HepG2 (cell line): ENCODE measurements at regions not wholly inside any gene's neighbourhood (a gene's known extent, or its start where the extent isn't known, plus 50 kb on each side); places are given as distances from the start of the nearest gene placed in this dataset.

Experiments used
- ATAC-seq: fragments of 200-7000 bp; cut with Tn5 transposase; 3 replicates; pipeline ENCODE4 v1.9.1; 2020; ENCODE audit warnings: mild to moderate bottlenecking, moderate library complexity
- BruUV-seq: library from RNA; stranded (reverse); fragments of 400-500 nt; replicated peaks from 2 replicates; lab custom pipeline; 2021; lab: Mats Ljungman, UMichigan
- CTCF ChIA-PET: fragments of 300-600 bp; formaldehyde crosslinking; extraction: SDS; loops from one replicate; lab custom pipeline; 2021; ENCODE audit warnings: low total read pairs, inconsistent platforms, low intra/inter-chr PET ratio; lab: Yijun Ruan, JAX
- POLR2A ChIA-PET: fragments of 350-600 bp; sonication (Branson Sonifier 250); formaldehyde crosslinking; loops from one replicate; lab custom pipeline; 2020; ENCODE audit warnings: antibody characterized with exemption, inconsistent platforms; lab: Yijun Ruan, JAX
- DNase-seq: peaks from one replicate; pipeline ENCODE4 v3.0.0-alpha.2; 2015; ENCODE audit warnings: low spot score
- FAIRE-seq: peaks from 3 replicates; lab custom pipeline; 2011; peaks lifted over from hg19 to GRCh38; lab: Jason Lieb, UNC
- H2AFZ ChIP-seq: one replicate; pipeline ENCODE4 v1.6.1; 2011; ENCODE audit warnings: low read length, inconsistent platforms
- H3K27ac ChIP-seq: fragments of 300-600 bp; 3 replicates; pipeline ENCODE4 v1.8.0; 2011; ENCODE audit warnings: mixed run types, mild to moderate bottlenecking, mixed read lengths, low read length, inconsistent platforms; ENCODE audit not compliant: insufficient read depth; ENCODE audit errors: extremely low read length
- H3K27me3 ChIP-seq, 2 experiments: fragments of 200-600 bp in 1 of 2; 2 replicates in 1 of 2; 3 replicates in 1 of 2; pipeline versions ENCODE4 v1.6.0 to v1.8.0; 2011; ENCODE audit warnings: low read length in 2 of 2, mild to moderate bottlenecking in 2 of 2, moderate library complexity in 2 of 2, inconsistent platforms in 1 of 2; ENCODE audit not compliant: insufficient read depth in 2 of 2, control insufficient read depth in 1 of 2
- H3K36me3 ChIP-seq, 2 experiments: fragments of 200-600 bp in 1 of 2; replicated peaks in 1 of 2; 2 replicates in 1 of 2; 3 replicates in 1 of 2; pipeline versions ENCODE4 v1.5.1 to v1.8.0; 2011; ENCODE audit warnings: low read length in 2 of 2, inconsistent platforms in 1 of 2; ENCODE audit not compliant: insufficient read depth in 2 of 2, control insufficient read depth in 1 of 2
- H3K4me1 ChIP-seq: 2 replicates; pipeline ENCODE4 v1.5.1; 2012; ENCODE audit warnings: low read length, inconsistent platforms; ENCODE audit not compliant: insufficient read depth
- H3K4me2 ChIP-seq: 2 replicates; pipeline ENCODE4 v1.6.0; 2011; ENCODE audit warnings: low read depth, low read length, inconsistent platforms
- H3K4me3 ChIP-seq, 3 experiments: fragments of 200-600 bp in 1 of 3; sonication (generic), shearing (Covaris generic) in 1 of 3; replicated peaks in 1 of 3; 2 replicates each; pipeline ENCODE4 v1.5.1; 2011 to 2016; ENCODE audit warnings: low read length in 3 of 3, inconsistent platforms in 2 of 3, low read depth in 2 of 3, mild to moderate bottlenecking in 2 of 3, control low read depth in 1 of 3, mixed read lengths in 1 of 3; ENCODE audit not compliant: insufficient read depth in 1 of 3
- H3K79me2 ChIP-seq: one replicate; pipeline ENCODE4 v1.6.1; 2011; ENCODE audit warnings: low read length, inconsistent platforms; ENCODE audit not compliant: insufficient read depth
- H3K9ac ChIP-seq: 2 replicates; pipeline ENCODE4 v1.6.0; 2011; ENCODE audit warnings: mild to moderate bottlenecking, low read depth, low read length, inconsistent platforms; ENCODE audit not compliant: insufficient read depth
- H3K9me3 ChIP-seq: 2 replicates; pipeline ENCODE4 v1.5.1; 2012; ENCODE audit warnings: mild to moderate bottlenecking, low read length
- H4K20me1 ChIP-seq: 2 replicates; pipeline ENCODE4 v1.6.0; 2011; ENCODE audit warnings: inconsistent platforms, mild to moderate bottlenecking, low read length, moderate library complexity; ENCODE audit not compliant: insufficient read depth
- AGO2 ChIP-seq: fragments of 200-400 bp; formaldehyde crosslinking; optimal IDR thresholded peaks from 2 replicates; pipeline ENCODE3; 2017; ENCODE audit warnings: mild to moderate bottlenecking, low read depth, low read length, moderate library complexity
- CBFB ChIP-seq: sonication (generic); formaldehyde crosslinking; IDR thresholded peaks from 2 replicates; pipeline ENCODE4 v1.4.0; 2020; ENCODE audit warnings: missing genetic modification reagents
- KDM6A ChIP-seq: IDR thresholded peaks from 2 replicates; pipeline ENCODE4 v1.6.1; 2016; ENCODE audit warnings: low read depth
- MLLT10 ChIP-seq: sonication (generic); formaldehyde crosslinking; IDR thresholded peaks from 2 replicates; pipeline ENCODE4 v1.4.0; 2020; ENCODE audit warnings: missing genetic modification reagents
- ZFP41 ChIP-seq: sonication (generic); formaldehyde crosslinking; IDR thresholded peaks from 2 replicates; pipeline ENCODE4 v1.4.0; 2020; ENCODE audit warnings: mild to moderate bottlenecking, missing genetic modification reagents, borderline replicate concordance
- ZNF251 ChIP-seq: sonication (generic); formaldehyde crosslinking; IDR thresholded peaks from 2 replicates; pipeline ENCODE4 v1.9.0; 2021; ENCODE audit warnings: mild to moderate bottlenecking, missing genetic modification reagents
- ZNF720 ChIP-seq: sonication (generic); formaldehyde crosslinking; IDR thresholded peaks from 2 replicates; pipeline ENCODE4 v1.4.0; 2020; ENCODE audit warnings: missing genetic modification reagents
- WGBS: methylation state at CpG from one replicate; pipeline ENCODE4 v1.1.6; 2017; ENCODE audit warnings: low lambda C conversion rate; 5-methylcytosine and 5-hydroxymethylcytosine counted together
- in situ Hi-C: cut with HindIII; loops from 2 replicates; pipeline ENCODE4 v1.10.0; 2017; ENCODE audit warnings: low pct_unique_long_range_greater_than_20kb; ENCODE audit not compliant: extremely low pct_ligation_motif_present
- intact Hi-C: fragments of 100-400 bp; cut with micrococcal nuclease; formaldehyde crosslinking; loops from one replicate; pipeline ENCODE4 v1.10.0; 2022; ENCODE audit not compliant: unreplicated experiment
- TF ChIP-seq, protein P1 (sequence below): sonication (generic); formaldehyde crosslinking; IDR thresholded peaks from one replicate; pipeline ENCODE4 v1.5.1; 2020; ENCODE audit warnings: mild to moderate bottlenecking, missing genetic modification reagents; ENCODE audit errors: not compliant biosample characterization

DNA sequence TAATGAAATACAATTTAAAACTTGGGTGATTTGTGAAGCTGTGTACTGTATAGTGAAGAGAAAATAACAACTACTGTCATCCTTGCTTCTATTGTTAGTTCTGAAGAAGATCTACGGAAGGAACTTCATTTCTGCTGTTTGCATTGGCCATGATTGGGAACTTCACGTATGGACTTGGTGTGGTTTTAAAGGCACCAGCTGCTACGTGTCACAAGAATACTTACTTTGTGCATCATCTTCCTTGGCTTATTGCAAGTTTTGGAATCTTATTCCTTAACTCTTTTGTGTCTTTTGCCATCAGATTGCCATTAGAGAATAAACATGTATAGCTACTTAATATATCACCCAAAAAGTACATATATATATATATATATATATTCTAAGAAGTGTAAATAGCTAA is 75.0 kb upstream of the VEPH1 start (continued):
- TF ChIP-seq, protein P1, sequence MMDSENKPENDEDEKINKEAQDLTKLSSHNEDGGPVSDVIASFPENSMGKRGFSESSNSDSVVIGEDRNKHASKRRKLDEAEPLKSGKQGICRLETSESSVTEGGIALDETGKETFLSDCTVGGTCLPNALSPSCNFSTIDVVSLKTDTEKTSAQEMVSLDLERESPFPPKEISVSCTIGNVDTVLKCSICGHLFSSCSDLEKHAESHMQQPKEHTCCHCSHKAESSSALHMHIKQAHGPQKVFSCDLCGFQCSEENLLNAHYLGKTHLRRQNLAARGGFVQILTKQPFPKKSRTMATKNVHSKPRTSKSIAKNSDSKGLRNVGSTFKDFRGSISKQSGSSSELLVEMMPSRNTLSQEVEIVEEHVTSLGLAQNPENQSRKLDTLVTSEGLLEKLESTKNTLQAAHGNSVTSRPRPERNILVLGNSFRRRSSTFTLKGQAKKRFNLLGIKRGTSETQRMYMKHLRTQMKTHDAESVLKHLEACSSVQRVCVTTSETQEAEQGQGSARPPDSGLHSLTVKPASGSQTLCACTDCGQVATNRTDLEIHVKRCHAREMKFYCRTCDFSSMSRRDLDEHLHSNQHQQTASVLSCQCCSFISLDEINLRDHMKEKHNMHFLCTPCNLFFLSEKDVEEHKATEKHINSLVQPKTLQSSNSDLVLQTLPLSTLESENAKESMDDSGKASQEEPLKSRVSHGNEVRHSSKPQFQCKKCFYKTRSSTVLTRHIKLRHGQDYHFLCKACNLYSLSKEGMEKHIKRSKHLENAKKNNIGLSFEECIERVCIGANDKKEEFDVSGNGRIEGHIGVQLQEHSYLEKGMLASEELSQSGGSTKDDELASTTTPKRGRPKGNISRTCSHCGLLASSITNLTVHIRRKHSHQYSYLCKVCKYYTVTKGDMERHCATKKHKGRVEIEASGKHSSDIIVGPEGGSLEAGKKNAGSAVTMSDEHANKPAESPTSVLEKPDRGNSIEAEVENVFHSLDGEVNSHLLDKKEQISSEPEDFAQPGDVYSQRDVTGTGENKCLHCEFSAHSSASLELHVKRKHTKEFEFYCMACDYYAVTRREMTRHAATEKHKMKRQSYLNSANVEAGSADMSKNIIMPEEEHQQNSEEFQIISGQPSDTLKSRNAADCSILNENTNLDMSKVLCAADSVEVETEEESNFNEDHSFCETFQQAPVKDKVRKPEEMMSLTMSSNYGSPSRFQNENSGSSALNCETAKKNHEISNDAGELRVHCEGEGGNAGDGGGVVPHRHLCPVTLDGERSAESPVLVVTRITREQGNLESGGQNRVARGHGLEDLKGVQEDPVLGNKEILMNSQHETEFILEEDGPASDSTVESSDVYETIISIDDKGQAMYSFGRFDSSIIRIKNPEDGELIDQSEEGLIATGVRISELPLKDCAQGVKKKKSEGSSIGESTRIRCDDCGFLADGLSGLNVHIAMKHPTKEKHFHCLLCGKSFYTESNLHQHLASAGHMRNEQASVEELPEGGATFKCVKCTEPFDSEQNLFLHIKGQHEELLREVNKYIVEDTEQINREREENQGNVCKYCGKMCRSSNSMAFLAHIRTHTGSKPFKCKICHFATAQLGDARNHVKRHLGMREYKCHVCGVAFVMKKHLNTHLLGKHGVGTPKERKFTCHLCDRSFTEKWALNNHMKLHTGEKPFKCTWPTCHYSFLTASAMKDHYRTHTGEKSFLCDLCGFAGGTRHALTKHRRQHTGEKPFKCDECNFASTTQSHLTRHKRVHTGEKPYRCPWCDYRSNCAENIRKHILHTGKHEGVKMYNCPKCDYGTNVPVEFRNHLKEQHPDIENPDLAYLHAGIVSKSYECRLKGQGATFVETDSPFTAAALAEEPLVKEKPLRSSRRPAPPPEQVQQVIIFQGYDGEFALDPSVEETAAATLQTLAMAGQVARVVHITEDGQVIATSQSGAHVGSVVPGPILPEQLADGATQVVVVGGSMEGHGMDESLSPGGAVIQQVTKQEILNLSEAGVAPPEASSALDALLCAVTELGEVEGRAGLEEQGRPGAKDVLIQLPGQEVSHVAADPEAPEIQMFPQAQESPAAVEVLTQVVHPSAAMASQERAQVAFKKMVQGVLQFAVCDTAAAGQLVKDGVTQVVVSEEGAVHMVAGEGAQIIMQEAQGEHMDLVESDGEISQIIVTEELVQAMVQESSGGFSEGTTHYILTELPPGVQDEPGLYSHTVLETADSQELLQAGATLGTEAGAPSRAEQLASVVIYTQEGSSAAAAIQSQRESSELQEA (CRISPR knock-in tag) = no peak

DNA sequence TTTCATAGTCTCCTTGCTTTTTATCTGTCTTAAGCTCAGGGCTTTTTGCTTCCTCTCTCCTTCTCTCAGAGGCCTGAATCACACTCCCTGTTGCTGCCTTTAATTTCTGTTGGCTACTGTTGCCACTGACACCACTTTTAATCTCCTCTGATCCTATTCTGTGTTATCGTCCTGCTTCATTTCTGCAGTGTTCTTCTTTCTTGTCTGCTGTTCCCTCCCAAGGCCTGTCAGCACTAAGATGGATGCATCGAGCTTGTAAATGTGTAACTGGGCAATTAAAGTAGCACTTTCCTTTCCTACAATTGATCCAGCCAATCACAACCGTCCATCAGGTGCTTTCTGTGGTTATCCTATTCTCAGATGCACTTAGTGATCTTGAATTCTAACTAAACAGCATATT is 71.3 kb upstream of the VEPH1 start:
- ATAC-seq (no peak), DNase-seq (no peak), FAIRE-seq (no peak)
- Histone ChIP-seq H3K9ac (no peak overlapping the region), H3K4me3 (no peak overlapping the region), H3K4me2 (no peak overlapping the region), H3K27me3 (no peaks in the 10 kb centered on the region), H4K20me1 (no peaks in the 10 kb centered on the region), H3K9me3 (no peaks in the 10 kb centered on the region), H3K36me3 (no peaks in the 10 kb centered on the region), H3K79me2 (no peaks in the 10 kb centered on the region), H2AFZ (no peak overlapping the region), H3K27ac (no peak overlapping the region), H3K4me1 (no peaks in the 10 kb centered on the region)
- intact Hi-C loops (no loop called here), in situ Hi-C loops (no loop called here)
- no TSS peak for BruUV-seq
- ChIA-PET CTCF (no interaction called here), POLR2A (no interaction called here)
- 0% methylated on average over 3 of the region's 3 CpGs for WGBS
- TF ChIP-seq MLLT10 (CRISPR knock-in tag) = no peak
- no peak for TF ChIP-seq ZNF251 (CRISPR knock-in tag)
- no peak for TF ChIP-seq ZFP41 (CRISPR knock-in tag)
- no peak for TF ChIP-seq KDM6A (CRISPR knock-in tag)
- TF ChIP-seq AGO2 = no peak
- no peak for TF ChIP-seq ZNF720 (CRISPR knock-in tag)
- TF ChIP-seq CBFB (CRISPR knock-in tag) = no peak
